Neuronal stem cell (in vitro differentiated cells): ENCODE measurements at regions not wholly inside any gene's neighbourhood (a gene's known extent, or its start where the extent isn't known, plus 50 kb on each side); places are given as distances from the start of the nearest gene placed in this dataset.

ENCODE experiments used
- DNase-seq: peaks from one replicate; pipeline ENCODE4 v3.0.0-alpha.2; 2013; ENCODE audit warnings: low spot score
- H2AFZ ChIP-seq: one replicate; pipeline ENCODE4 v1.6.1; 2013; ENCODE audit warnings: mild to moderate bottlenecking, low read length, inconsistent platforms
- H2AK5ac ChIP-seq: 2 replicates; pipeline ENCODE4 v1.6.1; 2013; ENCODE audit warnings: low read depth, mild to moderate bottlenecking, inconsistent platforms, low read length, moderate library complexity, mixed read lengths
- H2BK120ac ChIP-seq: 2 replicates; pipeline ENCODE4 v1.6.1; 2013; ENCODE audit warnings: low read depth, mild to moderate bottlenecking, inconsistent platforms, low read length, moderate library complexity, mixed read lengths
- H2BK12ac ChIP-seq: one replicate; pipeline ENCODE4 v1.6.1; 2013; ENCODE audit warnings: low read length, inconsistent platforms
- H2BK15ac ChIP-seq: 2 replicates; pipeline ENCODE4 v1.6.1; 2013; ENCODE audit warnings: mild to moderate bottlenecking, low read length, inconsistent platforms, mixed read lengths
- H2BK5ac ChIP-seq: one replicate; pipeline ENCODE4 v1.6.1; 2013; ENCODE audit warnings: inconsistent platforms, mild to moderate bottlenecking, low read length, moderate library complexity
- H3K14ac ChIP-seq: one replicate; pipeline ENCODE4 v1.6.1; 2013; ENCODE audit warnings: low read length, inconsistent platforms
- H3K18ac ChIP-seq: 2 replicates; pipeline ENCODE4 v1.6.1; 2013; ENCODE audit warnings: low read length, inconsistent platforms
- H3K23ac ChIP-seq: 2 replicates; pipeline ENCODE4 v1.6.1; 2013; ENCODE audit warnings: low read depth, mild to moderate bottlenecking, mixed read lengths, low read length, inconsistent platforms; ENCODE audit not compliant: poor library complexity
- H3K27ac ChIP-seq: replicated peaks from 3 replicates; pipeline ENCODE4 v1.5.1; 2013; ENCODE audit warnings: low read length, inconsistent platforms
- H3K27me3 ChIP-seq, 3 experiments: 2 replicates each; pipeline ENCODE4 v1.6.1; 2013; ENCODE audit warnings: low read length in 3 of 3, mild to moderate bottlenecking in 2 of 3, inconsistent platforms in 1 of 3, low read depth in 1 of 3, mixed read lengths in 1 of 3, moderate library complexity in 1 of 3; ENCODE audit not compliant: control insufficient read depth in 3 of 3, insufficient read depth in 3 of 3
- H3K36me3 ChIP-seq, 2 donors: replicated peaks in 1 of 2; 2 replicates each; pipeline ENCODE4 v1.6.1; 2013; ENCODE audit warnings: low read length in 2 of 2; ENCODE audit not compliant: control insufficient read depth in 2 of 2, insufficient read depth in 2 of 2
- H3K4ac ChIP-seq: 2 replicates; pipeline ENCODE4 v1.6.1; 2013; ENCODE audit warnings: inconsistent platforms, mild to moderate bottlenecking, low read length, moderate library complexity
- H3K4me1 ChIP-seq, 2 donors: 1 replicate in 1 of 2; 2 replicates in 1 of 2; pipeline ENCODE4 v1.6.1; 2013; ENCODE audit warnings: low read length in 2 of 2, low read depth in 1 of 2; ENCODE audit not compliant: control insufficient read depth in 2 of 2, insufficient read depth in 1 of 2
- H3K4me2 ChIP-seq: one replicate; pipeline ENCODE4 v1.6.1; 2013; ENCODE audit warnings: mild to moderate bottlenecking, low read length, inconsistent platforms; ENCODE audit not compliant: insufficient read depth, poor library complexity, severe bottlenecking
- H3K4me3 ChIP-seq, 2 donors: 2 replicates each; pipeline ENCODE4 v1.5.1; 2013; ENCODE audit warnings: low read length in 2 of 2, mild to moderate bottlenecking in 2 of 2, inconsistent platforms in 1 of 2, moderate library complexity in 1 of 2
- H3K79me1 ChIP-seq: one replicate; pipeline ENCODE4 v1.6.1; 2013; ENCODE audit warnings: low read depth, mild to moderate bottlenecking, inconsistent platforms, low read length, moderate library complexity
- H3K9ac ChIP-seq: one replicate; pipeline ENCODE4 v1.6.1; 2013; ENCODE audit warnings: mild to moderate bottlenecking, low read depth, low read length, inconsistent platforms; ENCODE audit not compliant: poor library complexity
- H3K9me3 ChIP-seq, 2 donors: replicated peaks in 1 of 2; 2 replicates each; pipeline versions ENCODE3 to v1.6.1; 2013; ENCODE audit warnings: low read length in 2 of 2, mild to moderate bottlenecking in 2 of 2, inconsistent platforms in 1 of 2, low read depth in 1 of 2, mixed read lengths in 1 of 2, moderate library complexity in 1 of 2; ENCODE audit not compliant: control insufficient read depth in 2 of 2, insufficient read depth in 1 of 2
- H4K8ac ChIP-seq: one replicate; pipeline ENCODE4 v1.6.1; 2013; ENCODE audit warnings: low read depth, mild to moderate bottlenecking, inconsistent platforms, low read length, moderate library complexity
- H4K91ac ChIP-seq: one replicate; pipeline ENCODE4 v1.6.1; 2013; ENCODE audit warnings: low read length, low read depth, mild to moderate bottlenecking, inconsistent platforms; ENCODE audit not compliant: poor library complexity
- WGBS, 2 donors: extraction: QIAGEN DNeasy Blood & Tissue Kit; methylation state at CpG; one replicate each; pipeline ENCODE4 v1.1.7; 2013; ENCODE audit warnings: missing lambda C conversion rate in 2 of 2, mixed read lengths in 1 of 2; ENCODE audit not compliant: insufficient read length in 2 of 2, insufficient replicate concordance in 1 of 2; ENCODE audit errors: extremely low coverage in 2 of 2; 5-methylcytosine and 5-hydroxymethylcytosine counted together

GRCh38 chr14:105939810-105940508 lies 413.6 kb downstream of the TMEM121 start:
- Histone ChIP-seq H2AK5ac (no peak overlapping the region), H4K91ac (no peak overlapping the region), H3K27ac (no peak overlapping the region), H4K8ac (no peak overlapping the region), H3K18ac (no peak overlapping the region), H3K27me3 (peaks cover 0 to 5% (median 5%) of the 10 kb centered on the region in 3 experiments), H2AFZ (no peak overlapping the region), H3K9me3 (peaks cover 0 to 51% of the 10 kb centered on the region in 2 donors), H3K9ac (no peak overlapping the region), H3K23ac (no peak overlapping the region), H2BK120ac (no peak overlapping the region), H2BK15ac (no peak overlapping the region), H3K4me1 (no peaks in the 10 kb centered on the region), H3K4me3 (no peak overlapping the region), H3K36me3 (peaks cover 0 to 2% of the 10 kb centered on the region in 2 donors), H3K4ac (no peak overlapping the region), H2BK12ac (no peak overlapping the region), H3K4me2 (no peak overlapping the region), H2BK5ac (no peak overlapping the region), H3K79me1 (no peaks in the 10 kb centered on the region), H3K14ac (no peak overlapping the region)
- no CpG with 5 or more reads among the region's 12 CpGs for WGBS, 2 donors
- DNase-seq = no peak

DNA sequence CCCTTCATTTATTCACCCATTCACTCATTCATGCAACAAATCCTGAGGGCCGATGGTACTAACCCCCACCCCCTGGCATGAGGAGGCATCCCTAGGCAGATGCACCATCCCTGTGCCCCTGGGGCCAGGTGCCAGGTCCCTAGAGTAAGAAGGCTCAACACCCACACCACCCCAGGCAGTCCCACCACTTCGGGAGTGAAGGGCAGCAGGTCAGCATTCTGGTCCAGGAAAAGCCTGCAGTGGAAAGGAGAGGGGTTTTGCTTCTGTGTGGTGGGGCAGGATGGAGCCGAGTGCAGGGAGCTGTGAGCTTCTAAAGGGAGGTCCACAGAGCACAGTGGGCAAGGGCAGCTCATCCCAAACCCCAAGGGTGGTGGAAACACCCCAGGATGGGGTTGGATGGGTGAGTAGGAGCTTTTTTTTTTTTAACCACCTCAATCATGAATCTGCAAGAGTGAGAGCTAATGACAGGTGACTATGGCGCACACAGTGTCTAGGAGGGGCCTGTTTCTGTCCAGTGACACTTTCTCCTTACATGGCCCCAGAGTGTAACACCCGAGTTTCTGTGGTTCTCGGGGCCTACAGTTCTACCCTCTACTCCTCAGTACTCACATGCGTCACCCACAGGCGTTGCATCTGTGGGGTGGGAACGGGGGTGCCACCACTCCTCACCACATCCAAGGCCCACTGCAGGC lies 414.3 kb downstream of the TMEM121 start:
- H3K14ac ChIP-seq = no peak overlapping the region
- H2AK5ac ChIP-seq = no peak overlapping the region
- H3K9ac ChIP-seq = no peak overlapping the region
- H3K18ac ChIP-seq = no peak overlapping the region
- H3K36me3 ChIP-seq = no peaks in the 10 kb centered on the region
- no peak overlapping the region for H4K8ac ChIP-seq
- H3K4ac ChIP-seq = no peak overlapping the region
- no peak overlapping the region for H2BK12ac ChIP-seq
- H2BK15ac ChIP-seq = no peak overlapping the region
- no peaks in the 10 kb centered on the region for H3K4me1 ChIP-seq
- H3K79me1 ChIP-seq = no peaks in the 10 kb centered on the region
- H3K9me3 ChIP-seq = peaks cover 0 to 50% of the 10 kb centered on the region in 2 donors
- no CpG with 5 or more reads among the region's 9 CpGs for WGBS, 2 donors
- no peak overlapping the region for H2BK120ac ChIP-seq
- no peak for DNase-seq
- no peak overlapping the region for H4K91ac ChIP-seq
- peaks cover 0 to 5% (median 4%) of the 10 kb centered on the region in 3 experiments for H3K27me3 ChIP-seq
- H3K27ac ChIP-seq = no peak overlapping the region
- H2BK5ac ChIP-seq = no peak overlapping the region
- no peak overlapping the region for H2AFZ ChIP-seq
- no peak overlapping the region for H3K23ac ChIP-seq
- H3K4me3 ChIP-seq = no peak overlapping the region
- H3K4me2 ChIP-seq = no peak overlapping the region

DNA sequence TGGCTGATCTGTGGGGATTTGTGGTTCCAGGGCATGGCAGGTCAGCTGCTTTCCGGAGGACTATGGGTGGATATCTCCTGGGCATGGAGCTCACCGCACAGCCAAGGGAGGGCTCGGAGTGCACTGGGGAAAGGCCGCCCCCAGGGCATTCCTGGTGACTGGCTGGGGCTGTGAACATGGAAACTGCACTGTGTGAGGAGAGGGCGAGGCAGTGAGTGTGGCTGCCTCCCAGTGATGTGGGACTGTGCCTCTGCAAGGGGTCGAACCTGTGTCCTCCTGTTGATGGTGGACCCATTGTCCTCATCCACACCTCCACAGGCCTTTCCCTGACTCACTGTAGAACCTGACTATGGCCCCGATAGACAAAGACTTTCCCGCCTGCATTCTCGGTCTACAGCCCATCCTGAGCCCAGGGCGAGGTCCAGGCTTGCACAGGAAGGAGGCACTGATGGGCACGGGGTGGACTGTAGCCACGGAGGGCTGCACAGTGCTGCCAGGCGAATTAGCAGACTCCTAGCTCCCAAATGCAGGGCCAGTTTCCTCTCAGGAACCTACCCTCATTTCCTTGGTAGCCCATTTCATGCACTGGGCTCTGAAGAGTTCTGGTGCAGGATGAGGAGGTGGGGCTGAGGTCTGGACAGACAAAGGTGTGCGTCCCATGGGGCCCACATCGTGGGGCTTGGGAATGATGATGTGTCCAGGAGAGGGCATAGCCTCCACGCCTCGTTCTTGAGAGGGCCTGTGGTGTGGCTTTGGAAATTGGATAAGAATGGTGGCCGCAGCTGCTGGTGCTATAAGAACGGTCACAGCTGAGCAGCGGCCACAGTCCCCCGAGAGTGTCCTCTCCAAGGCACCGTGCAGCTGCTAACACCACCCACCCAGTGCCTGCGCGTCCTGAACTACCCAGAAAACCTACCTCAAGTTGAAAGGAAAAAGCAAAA lies 415.1 kb downstream of the TMEM121 start:
- Histone ChIP-seq H3K79me1 (no peaks in the 10 kb centered on the region), H4K8ac (no peak overlapping the region), H3K4me1 (no peaks in the 10 kb centered on the region), H3K9ac (peak overlapping the region; percentile 21), H3K36me3 (no peaks in the 10 kb centered on the region), H2BK5ac (no peak overlapping the region), H3K4me2 (no peak overlapping the region), H3K23ac (peak overlapping the region; percentile 2), H2BK15ac (no peak overlapping the region), H3K14ac (peak overlapping the region; percentile 17), H3K9me3 (peaks cover 0 to 49% of the 10 kb centered on the region in 2 donors), H2AK5ac (no peak overlapping the region), H2AFZ (no peak overlapping the region), H2BK12ac (no peak overlapping the region), H3K18ac (no peak overlapping the region), H3K27me3 (peaks cover 0 to 7% (median 4%) of the 10 kb centered on the region in 3 experiments), H2BK120ac (no peak overlapping the region), H3K4ac (no peak overlapping the region), H3K4me3 (peak overlapping the region in 1 of 2 donors; percentile 20), H3K27ac (no peak overlapping the region), H4K91ac (no peak overlapping the region)
- WGBS, 2 donors = no CpG with 5 or more reads among the region's 24 CpGs
- no peak for DNase-seq
